Left lung (tissue), 4 donors: ENCODE measurements at regions not wholly inside any gene's neighbourhood (a gene's known extent, or its start where the extent isn't known, plus 50 kb on each side); places are given as distances from the start of the nearest gene placed in this dataset.

Source experiments
- ATAC-seq: fragments of 200-7000 bp; cut with Tn5 transposase; one replicate; pipeline ENCODE4 v1.9.1; 2020; ENCODE audit warnings: moderate library complexity
- DNase-seq, 4 donors: peaks; one replicate each; pipeline ENCODE4 v3.0.0-alpha.2; 2013 to 2020
- H3K27ac ChIP-seq, 2 donors: fragments of 200-600 bp; sonication (generic) in 1 of 2; one replicate each; pipeline versions ENCODE4 v1.5.0 to v1.8.0; 2020 to 2021
- H3K27me3 ChIP-seq, 2 donors: fragments of 200-600 bp; sonication (generic) in 1 of 2; one replicate each; pipeline versions ENCODE4 v1.5.0 to v1.8.0; 2020 to 2021
- H3K36me3 ChIP-seq, 2 donors: fragments of 200-600 bp; sonication (generic) in 1 of 2; one replicate each; pipeline versions ENCODE4 v1.5.0 to v1.8.0; 2020 to 2021
- H3K4me1 ChIP-seq, 2 donors: fragments of 200-600 bp; one replicate each; pipeline ENCODE4 v1.8.0; 2021
- H3K4me3 ChIP-seq, 2 donors: fragments of 200-600 bp; sonication (generic) in 1 of 2; one replicate each; pipeline versions ENCODE4 v1.5.0 to v1.8.0; 2020 to 2021; ENCODE audit warnings: mild to moderate bottlenecking in 1 of 2
- H3K9me3 ChIP-seq, 2 donors: fragments of 200-600 bp; sonication (generic) in 1 of 2; one replicate each; pipeline versions ENCODE4 v1.5.0 to v1.8.0; 2020 to 2021
- intact Hi-C, 2 donors: fragments of 100-400 bp; cut with DNase I; formaldehyde crosslinking; loops; one replicate each; pipeline versions ENCODE4 v1.11.2 to v1.14.2; 2022
- TF ChIP-seq, protein P1 (sequence below), 2 donors: fragments of 200-600 bp; sonication (generic) in 1 of 2; IDR thresholded peaks; one replicate each; pipeline versions ENCODE4 v1.5.0 to v1.8.0; 2021; ENCODE audit warnings: antibody characterized with exemption in 2 of 2
- donor health status: DM: no; HTN: yes; CAD: no.
- donor health status: DM: no; HTN: no; CAD: no.

- TF ChIP-seq, protein P1, sequence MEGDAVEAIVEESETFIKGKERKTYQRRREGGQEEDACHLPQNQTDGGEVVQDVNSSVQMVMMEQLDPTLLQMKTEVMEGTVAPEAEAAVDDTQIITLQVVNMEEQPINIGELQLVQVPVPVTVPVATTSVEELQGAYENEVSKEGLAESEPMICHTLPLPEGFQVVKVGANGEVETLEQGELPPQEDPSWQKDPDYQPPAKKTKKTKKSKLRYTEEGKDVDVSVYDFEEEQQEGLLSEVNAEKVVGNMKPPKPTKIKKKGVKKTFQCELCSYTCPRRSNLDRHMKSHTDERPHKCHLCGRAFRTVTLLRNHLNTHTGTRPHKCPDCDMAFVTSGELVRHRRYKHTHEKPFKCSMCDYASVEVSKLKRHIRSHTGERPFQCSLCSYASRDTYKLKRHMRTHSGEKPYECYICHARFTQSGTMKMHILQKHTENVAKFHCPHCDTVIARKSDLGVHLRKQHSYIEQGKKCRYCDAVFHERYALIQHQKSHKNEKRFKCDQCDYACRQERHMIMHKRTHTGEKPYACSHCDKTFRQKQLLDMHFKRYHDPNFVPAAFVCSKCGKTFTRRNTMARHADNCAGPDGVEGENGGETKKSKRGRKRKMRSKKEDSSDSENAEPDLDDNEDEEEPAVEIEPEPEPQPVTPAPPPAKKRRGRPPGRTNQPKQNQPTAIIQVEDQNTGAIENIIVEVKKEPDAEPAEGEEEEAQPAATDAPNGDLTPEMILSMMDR (IDR thresholded peaks at IDR 0.05) = no peak
- Histone ChIP-seq H3K4me1 (no peaks in the 10 kb centered on the region), H3K9me3 (no peaks in the 10 kb centered on the region), H3K4me3 (no peak overlapping the region), H3K27ac (no peak overlapping the region), H3K27me3 (peaks cover 0 to 3% of the 10 kb centered on the region in 2 donors), H3K36me3 (no peaks in the 10 kb centered on the region)
- intact Hi-C loops = no loop called here
- DNase-seq (no peak), ATAC-seq (no peak)
Measured at GRCh38 chr13:31081316-31081715, 80.4 kb downstream of the HSPH1 start.

GRCh38 chr13:31074756-31075155, 86.9 kb downstream of the HSPH1 start:
- Histone ChIP-seq H3K27me3 (no peaks in the 10 kb centered on the region), H3K9me3 (no peaks in the 10 kb centered on the region), H3K4me1 (no peaks in the 10 kb centered on the region), H3K27ac (no peak overlapping the region), H3K4me3 (no peak overlapping the region), H3K36me3 (no peaks in the 10 kb centered on the region)
- TF ChIP-seq, protein P1 (IDR thresholded peaks at IDR 0.05) = no peak
- DNase-seq (no peak), ATAC-seq (peak; percentile 13)
- intact Hi-C loops = no loop called here

DNA sequence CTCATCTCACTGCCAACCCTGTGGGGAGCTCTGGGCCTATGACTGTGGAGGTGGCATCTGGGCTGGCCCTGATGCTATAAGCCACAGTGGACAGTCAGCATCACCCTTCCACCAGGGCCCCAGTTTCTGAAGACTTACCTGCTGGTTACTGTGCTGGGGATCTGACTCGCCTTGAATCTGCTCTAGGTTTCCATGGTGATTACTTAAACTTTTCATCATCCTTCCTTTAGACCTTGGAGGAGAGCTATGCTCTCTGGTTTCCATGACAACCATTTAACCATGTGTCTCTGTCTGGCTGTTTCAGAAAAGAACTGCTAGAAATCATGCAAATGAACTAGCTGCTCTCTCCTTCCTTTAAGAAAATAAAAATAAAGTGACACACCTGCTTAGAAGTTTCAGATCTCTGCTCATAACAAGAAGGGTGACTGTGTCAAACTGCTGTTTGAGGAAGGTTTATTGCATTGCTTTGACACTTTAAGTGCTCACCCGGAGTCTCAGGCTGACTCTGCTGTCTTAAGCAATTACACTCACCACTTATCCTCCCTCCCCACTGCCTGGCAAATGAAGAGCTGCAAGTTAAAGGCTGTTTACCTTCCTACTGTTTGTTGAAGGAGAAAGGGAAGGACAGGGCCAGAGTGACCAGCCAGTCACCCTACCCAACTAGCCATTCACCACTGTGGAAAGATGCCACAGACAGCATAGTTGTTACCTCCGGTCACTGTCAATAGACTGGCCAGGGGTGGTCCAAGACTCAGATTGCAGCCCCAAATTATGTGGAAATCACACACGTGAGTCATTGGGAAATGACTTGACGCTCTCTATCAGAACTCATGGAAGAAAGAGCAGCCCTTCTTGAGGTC, 87.6 kb downstream of the HSPH1 start:
- peak; percentile 87 for ATAC-seq
- intact Hi-C loops = no loop called here
- DNase-seq = no peak

GRCh38 chr13:31072041-31072440, 89.7 kb downstream of the HSPH1 start:
- intact Hi-C loops = no loop called here
- Histone ChIP-seq H3K4me1 (no peaks in the 10 kb centered on the region), H3K27me3 (no peaks in the 10 kb centered on the region), H3K27ac (no peak overlapping the region), H3K4me3 (no peak overlapping the region), H3K9me3 (no peaks in the 10 kb centered on the region), H3K36me3 (no peaks in the 10 kb centered on the region)
- TF ChIP-seq, protein P1 (IDR thresholded peaks at IDR 0.05) = no peak
- DNase-seq = no peak
- ATAC-seq = no peak

More for the DNA sequence above, 87.6 kb downstream of the HSPH1 start:
- no peaks in the 10 kb centered on the region for H3K36me3 ChIP-seq
- no peaks in the 10 kb centered on the region for H3K27me3 ChIP-seq
- no peaks in the 10 kb centered on the region for H3K9me3 ChIP-seq
- no peak overlapping the region for H3K4me3 ChIP-seq
- no peak overlapping the region for H3K27ac ChIP-seq
- H3K4me1 ChIP-seq = no peaks in the 10 kb centered on the region
- TF ChIP-seq, protein P1 (IDR thresholded peaks at IDR 0.05) = no peak

DNA sequence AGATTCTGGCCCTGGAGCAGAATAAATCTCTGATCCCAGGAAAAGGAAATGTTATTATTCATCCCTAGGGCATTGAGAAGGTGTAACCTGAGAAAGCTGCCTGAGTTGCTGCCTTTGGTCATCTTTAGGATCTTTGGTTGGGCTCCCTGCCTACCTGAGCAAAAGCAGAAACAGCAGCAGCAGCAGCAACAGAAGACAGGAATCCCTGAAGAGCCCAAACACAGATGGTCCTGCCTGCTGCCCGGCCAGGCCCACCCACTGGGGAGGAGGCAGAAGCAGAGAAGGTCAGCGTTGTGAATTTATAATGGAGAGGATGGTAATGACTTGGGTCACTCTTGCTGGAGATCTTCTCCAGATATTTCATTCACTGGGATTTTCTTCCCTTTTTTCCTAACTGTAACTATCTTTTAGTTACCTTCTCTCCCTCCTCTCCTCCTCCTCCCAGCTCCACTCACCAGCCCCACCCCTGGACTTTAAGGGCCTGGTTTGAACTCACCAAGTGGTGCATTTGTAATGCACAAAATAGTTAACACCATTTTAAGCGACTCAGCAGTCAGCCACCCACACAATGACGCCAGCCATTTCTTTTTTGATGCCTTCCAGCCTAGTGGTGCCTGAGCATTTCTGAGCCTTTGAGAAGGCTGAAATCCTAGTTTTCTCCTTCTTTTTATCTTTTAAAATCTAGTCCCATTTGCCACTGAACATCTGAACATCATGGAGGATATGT, 91.7 kb downstream of the HSPH1 start:
- Histone ChIP-seq H3K27me3 (no peaks in the 10 kb centered on the region), H3K27ac (no peak overlapping the region), H3K36me3 (no peaks in the 10 kb centered on the region), H3K4me3 (no peak overlapping the region), H3K9me3 (no peaks in the 10 kb centered on the region), H3K4me1 (no peaks in the 10 kb centered on the region)
- TF ChIP-seq, protein P1 (IDR thresholded peaks at IDR 0.05) = no peak
- DNase-seq (no peak), ATAC-seq (no peak)
- intact Hi-C loops = no loop called here
